GM12874 (cell line): ENCODE measurements at regions not wholly inside any gene's neighbourhood (a gene's known extent, or its start where the extent isn't known, plus 50 kb on each side); places are given as distances from the start of the nearest gene placed in this dataset.

ENCODE experiments used
- TF ChIP-seq, protein P1 (sequence below): IDR thresholded peaks from 2 replicates; pipeline ENCODE4 v1.5.1; 2011; ENCODE audit warnings: low read depth, mild to moderate bottlenecking, control low read depth, low read length, moderate library complexity; ENCODE audit not compliant: insufficient read depth

DNA sequence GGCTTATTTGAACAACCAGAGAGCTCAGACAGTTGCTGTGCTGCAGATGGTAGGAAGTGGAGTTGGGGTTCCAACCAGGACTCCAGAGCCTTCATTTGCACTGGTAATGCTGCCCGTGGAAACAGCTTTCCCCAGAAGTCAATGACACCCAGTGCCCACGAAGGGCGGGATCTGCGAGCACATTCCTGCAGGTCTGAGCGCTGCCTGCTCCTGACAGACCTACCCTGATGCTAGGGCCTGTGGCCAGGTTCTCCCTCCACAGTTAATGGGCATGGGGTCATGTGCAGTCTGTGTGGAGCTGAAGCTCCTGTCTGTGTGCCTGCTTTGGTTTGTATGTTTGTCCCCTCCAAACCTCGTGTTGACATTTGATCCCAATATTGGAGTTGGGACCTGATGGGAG lies 299.0 kb upstream of the HS6ST1 start:
- TF ChIP-seq, protein P1, sequence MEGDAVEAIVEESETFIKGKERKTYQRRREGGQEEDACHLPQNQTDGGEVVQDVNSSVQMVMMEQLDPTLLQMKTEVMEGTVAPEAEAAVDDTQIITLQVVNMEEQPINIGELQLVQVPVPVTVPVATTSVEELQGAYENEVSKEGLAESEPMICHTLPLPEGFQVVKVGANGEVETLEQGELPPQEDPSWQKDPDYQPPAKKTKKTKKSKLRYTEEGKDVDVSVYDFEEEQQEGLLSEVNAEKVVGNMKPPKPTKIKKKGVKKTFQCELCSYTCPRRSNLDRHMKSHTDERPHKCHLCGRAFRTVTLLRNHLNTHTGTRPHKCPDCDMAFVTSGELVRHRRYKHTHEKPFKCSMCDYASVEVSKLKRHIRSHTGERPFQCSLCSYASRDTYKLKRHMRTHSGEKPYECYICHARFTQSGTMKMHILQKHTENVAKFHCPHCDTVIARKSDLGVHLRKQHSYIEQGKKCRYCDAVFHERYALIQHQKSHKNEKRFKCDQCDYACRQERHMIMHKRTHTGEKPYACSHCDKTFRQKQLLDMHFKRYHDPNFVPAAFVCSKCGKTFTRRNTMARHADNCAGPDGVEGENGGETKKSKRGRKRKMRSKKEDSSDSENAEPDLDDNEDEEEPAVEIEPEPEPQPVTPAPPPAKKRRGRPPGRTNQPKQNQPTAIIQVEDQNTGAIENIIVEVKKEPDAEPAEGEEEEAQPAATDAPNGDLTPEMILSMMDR: no peak

DNA sequence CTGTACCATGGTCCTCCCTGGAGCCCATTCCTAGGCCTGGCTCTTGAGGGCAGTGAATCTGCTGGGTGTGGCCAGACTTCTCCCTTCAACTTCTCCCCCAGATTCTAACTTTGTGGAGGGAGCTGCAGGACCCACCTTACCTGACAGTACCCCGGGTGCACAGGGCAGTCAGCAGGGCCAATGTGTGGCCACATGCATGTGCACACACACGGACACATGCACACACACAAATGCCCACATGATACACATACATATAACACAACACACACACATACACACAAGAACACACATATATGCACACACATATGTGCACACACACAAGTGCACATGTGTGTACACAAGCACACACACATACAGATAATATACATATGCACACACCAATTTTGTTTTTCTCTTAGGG lies 300.0 kb upstream of the HS6ST1 start:
- TF ChIP-seq, protein P1: no peak

DNA sequence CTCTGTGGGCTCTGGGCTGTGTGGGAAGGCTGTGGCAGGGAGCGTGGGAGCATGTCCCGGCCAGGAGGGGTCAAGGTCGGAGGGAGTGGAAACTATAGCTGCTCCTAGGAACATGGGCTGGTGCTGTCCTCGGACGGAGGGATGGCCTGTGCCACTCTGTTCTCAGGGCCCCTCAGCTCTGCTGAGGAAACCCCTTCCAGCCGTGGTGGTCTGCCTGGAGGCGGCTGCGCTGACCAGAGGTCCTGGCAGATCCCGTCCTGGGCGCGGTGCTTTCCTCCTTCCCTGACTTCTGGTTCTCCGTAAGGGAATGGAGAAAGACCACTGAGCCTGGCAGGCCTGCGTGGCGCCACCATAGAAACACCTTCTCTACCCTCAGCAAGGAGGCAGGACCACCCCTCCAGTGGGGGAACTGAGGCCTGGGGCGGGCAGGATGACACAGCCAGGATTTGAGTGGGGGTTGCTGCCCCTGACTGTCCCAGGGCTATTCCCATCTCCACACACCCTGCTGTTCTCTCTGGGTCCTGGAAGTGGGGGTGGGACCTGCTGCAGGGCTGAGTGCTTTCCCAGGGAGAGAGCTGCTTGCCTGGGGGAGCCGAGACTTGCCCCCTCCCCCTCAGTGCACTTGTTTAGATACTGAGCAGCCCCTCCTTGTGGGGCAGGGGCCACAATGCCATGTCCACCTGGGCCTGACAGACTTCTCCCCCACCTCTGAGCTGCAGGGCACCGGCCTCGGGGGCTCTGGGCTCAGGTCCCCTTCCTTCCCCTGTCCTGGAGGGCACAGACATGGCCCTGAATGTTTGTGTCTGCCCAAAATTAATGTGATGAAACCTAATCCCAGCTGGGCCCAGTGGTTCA lies 301.0 kb upstream of the HS6ST1 start:
- TF ChIP-seq, protein P1: no peak

DNA sequence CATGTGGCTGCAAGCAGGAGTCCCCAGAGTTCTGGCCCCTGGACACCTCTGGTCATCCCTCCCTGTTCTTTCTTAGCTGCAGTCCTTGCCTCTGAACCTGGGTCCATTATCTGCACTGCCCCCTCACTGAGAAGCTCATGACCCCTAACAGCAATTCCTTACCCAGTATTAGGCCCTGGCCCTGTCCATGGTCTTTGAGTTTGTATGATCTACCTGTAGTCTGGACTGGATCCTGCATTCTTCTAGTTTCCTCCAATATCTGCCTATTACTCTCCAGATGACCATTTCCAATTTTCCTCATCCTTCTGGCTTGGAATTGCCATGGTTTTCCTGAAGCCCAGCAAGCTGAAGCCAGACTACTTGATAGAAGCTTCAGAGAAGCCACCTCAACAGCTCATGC lies 302.4 kb upstream of the HS6ST1 start:
- TF ChIP-seq, protein P1: no peak

DNA sequence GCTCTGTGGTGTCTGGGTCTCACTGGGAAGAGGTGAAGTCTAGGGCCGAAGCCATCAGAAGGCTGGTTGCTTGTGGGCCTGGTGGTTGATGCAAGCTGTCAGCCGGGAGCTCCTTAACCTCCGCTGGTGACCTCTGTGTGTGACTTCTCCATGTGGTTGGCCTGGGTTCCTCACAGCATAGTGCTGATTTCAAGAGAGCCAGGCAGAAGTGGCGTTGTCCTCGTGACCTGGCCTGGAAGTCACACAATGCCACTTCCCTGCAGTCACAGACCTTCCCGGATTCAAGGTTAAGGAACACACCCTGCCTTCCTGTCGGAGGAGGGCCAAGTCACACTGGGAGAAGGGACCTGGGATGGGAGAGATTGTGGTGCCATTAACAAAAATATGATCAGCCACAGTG lies 303.7 kb upstream of the HS6ST1 start:
- TF ChIP-seq, protein P1: no peak

DNA sequence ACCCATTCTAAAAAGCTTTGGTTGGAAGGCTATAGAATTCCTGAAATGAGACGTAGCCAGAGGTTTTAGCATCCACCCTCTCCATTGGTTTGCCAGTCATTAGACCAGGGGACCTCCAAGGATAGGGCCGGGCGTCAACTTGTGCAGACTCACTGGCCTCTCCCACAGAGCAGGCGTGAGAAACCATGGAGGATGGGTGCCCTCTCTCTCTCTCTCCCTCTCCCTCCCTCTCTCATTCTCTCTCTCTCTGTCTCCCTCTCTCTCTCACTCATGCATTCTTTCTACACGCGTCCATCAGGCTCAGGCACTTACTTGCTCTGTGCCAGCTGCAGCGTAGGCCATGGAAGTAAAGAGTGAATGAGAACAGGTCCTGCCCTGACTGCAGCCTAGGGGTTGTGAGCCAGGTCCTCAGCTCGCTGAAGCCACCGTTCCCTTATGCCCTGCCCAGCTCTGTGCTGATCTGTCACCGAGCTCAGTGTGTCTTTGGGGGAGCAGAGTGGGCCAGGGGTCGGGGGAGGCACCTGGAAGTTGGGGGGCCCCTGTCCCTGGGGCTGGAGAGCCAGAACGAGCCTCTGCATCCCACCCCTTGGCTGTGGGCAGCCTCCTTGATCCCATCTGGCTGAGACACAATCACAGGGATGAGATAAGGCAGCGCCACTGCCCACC lies 304.4 kb upstream of the HS6ST1 start:
- TF ChIP-seq, protein P1: no peak
